GM18502 (cell line): ENCODE measurements at regions not wholly inside any gene's neighbourhood (a gene's known extent, or its start where the extent isn't known, plus 50 kb on each side); places are given as distances from the start of the nearest gene placed in this dataset.

Source experiments
- ATAC-seq: cut with Tn5 transposase; IDR thresholded peaks from one replicate; pipeline ENCODE4 v1.9.1; 2021; ENCODE audit warnings: mild to moderate bottlenecking; ENCODE audit not compliant: unreplicated experiment, poor library complexity

DNA sequence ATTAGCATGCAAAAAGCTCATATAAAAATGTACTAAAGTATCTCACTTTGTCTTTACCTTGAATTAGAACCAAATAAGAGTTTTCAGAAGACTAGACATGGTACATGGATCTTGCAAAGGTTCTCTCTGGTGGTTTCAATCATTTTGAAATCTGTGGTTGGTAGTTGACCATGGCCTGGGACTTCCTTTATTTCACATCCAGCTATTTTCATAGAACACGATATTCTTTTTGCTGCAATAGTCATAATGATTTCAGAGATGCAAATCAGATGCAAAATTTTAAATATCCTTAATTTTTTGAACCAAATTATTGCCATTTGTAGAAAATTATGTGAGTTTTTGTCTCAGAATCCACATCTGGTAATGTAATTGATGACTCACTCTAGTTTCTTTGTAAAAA is 375.1 kb upstream of the ZP4 start:
- no peak for ATAC-seq

DNA sequence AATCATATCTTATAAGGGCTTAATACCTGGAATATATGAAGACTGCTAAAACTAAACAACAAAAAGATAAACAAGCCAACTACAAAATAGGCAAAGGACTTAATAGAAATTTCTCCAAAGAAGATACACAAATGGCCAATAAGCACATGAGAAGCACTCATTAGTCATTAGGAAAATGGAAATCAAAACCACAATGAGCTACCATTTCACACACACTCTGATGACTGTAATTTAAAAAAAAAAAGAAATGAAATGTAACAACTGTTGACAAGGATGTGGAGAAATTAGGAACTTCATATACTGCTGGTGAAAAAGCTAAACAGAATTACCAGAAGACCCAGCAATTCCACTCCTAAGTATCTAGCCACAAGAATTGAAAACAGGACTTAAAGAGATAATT is 374.2 kb upstream of the ZP4 start:
- no peak for ATAC-seq

DNA sequence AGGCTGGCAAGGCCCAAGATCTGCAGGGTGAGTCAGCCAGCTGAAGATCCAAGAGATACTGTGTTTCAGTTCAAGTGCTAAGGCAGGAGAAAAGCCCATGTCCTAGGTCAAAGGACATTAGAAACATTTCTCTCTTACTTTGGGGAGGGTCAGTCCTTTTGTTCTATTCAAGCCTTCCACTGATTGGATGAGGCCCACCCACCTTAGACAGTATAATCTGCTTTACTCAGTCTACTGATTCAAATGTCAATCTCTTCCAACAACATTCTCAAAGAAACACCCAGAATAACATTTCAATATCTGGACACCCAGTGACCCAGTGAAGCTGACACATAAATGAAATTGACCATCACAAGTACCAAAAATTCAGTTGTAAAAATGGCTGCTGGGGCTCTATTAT is 367.8 kb upstream of the ZP4 start:
- ATAC-seq: no peak

DNA sequence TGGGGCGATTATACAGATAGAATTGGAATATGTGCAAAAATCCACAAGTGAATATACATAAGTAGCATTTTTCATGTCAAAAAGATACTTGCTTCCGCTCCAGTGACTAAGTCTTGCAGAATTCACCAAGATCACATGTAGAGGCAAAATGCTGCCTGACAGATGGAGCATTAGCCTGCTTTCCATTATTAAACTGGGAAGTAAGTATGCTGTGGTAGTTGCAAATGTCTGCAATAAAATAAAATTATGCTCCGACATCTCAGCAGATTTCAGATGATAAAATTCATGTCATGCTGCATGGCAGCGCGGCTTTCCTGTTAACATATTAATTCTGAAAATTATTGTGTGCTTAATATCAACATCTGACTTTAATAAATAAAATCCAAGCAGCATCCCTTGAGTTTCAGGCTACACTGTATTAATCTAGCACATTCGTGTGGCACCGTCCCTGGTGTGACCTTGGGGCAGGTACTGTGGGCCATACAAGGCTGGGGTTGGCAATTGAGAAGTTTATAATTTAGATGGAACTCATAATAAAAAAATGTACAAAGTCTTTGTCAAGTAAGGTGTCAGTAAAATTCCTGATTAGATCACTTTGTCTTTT is 366.4 kb upstream of the ZP4 start:
- no peak for ATAC-seq

DNA sequence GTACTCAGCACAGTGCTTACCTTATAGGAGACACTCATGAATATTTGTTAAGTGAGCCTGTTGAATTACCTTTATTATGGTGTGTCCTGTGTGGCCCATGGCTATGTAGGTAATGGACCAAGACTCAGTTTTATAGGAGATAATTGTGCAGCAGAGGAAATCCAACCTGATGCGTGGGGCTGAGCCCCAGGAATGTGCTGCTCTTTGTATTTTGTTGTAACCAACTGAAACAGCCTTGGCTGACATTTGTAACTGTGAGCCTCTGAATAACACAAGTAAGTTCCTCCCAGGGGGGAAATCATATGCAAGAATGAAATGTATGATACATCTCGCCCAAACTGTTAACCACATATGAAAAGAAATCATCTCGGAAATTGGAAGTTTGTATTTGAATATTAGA is 364.2 kb upstream of the ZP4 start:
- no peak for ATAC-seq

DNA sequence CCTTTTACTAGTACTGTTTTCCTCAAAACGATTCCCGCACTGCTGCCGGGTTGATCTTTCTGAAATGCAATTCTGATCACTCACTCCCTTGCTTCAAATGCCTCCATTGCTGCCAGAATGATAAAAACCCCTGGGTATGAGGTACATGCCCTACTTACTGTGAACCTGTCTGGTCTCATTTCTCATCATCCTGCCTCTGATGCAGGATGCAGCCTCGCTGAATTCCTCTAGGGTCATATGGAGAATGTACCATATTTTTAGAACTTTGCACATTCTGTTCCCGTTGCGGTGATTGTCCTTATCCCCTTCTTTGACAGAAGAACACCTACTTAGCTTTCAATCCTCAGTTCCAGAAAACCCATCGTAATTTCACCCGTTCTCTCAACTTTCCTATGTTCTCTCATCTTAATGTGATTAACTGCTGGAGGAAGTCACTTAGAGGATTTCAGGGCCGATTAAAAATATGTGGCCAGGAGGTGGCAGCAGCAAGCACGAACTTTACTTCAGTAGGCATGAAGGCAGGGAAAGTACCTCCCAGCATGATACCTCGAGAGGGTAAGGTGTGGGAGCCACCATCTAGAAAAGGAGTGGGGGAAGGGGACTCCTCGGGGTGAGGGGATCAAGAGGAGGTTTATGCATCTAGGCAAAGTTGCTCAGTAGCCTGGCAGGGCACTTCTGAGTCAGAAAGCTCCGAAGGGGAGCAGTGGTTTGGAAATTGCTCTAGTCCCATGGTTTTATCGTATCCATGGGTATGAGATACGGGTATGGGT is 361.5 kb upstream of the ZP4 start:
- ATAC-seq: peak; percentile 80

DNA sequence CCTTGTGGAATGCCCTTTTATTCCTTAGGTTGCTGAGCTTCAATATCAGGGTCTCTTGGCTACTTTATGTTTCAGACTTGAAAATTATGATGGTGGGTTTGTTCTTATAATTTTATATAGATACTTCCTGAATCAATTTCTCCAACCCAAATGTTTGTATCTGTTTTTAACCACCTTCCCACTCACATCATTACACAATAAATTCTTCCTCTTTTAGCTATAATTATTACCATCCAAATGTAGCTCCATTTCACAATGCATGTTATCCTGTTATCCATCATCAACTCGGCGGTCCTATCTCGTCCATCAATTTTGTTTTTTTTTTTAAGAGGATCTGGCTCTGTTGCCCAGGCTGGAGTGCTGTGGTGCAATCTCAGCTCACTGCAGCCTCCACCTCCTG is 357.6 kb upstream of the ZP4 start:
- no peak for ATAC-seq

DNA sequence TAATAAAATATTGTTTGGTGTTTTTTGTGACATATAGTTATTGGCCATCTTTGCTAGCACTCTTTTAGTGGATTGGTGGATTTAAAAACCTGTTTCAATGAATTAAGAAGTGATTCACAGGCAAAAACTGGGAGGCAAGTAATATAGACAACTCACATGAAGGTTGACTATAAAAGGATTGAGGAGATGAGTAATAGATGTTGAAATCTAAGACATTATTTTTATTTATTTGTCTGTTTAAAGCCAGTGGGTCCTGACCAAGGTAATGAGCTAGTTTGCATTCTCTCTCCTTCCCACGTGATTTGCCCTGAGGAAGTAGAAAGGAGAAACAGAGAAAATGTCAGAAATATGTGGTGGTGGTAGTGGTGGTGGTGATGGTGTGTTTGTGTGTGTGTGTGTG is 351.5 kb upstream of the ZP4 start:
- no peak for ATAC-seq

- no peak for ATAC-seq
Observed at GRCh38 chr1:238241607-238242006, 350.9 kb upstream of the ZP4 start.

DNA sequence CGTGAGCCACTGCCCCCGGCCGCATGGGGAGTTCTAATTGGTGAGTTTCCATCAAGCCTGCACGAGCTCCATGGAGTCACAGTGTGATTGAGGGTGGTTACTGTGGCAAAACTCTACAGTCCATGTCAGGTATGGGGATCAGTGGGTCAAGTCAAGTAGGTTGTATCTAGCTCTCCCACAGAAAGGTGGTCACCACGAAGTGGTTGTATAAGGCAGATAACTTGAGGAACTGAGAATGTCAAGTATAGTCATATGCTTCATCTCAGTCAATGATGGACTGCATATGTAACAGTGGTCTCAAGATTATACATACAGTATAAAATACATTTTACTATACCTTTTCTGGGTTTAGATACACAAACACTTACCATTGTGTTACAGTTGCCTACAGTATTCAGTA is 348.6 kb upstream of the ZP4 start:
- no peak for ATAC-seq

GRCh38 chr1:238233966-238234365 is 343.2 kb upstream of the ZP4 start:
- no peak for ATAC-seq

DNA sequence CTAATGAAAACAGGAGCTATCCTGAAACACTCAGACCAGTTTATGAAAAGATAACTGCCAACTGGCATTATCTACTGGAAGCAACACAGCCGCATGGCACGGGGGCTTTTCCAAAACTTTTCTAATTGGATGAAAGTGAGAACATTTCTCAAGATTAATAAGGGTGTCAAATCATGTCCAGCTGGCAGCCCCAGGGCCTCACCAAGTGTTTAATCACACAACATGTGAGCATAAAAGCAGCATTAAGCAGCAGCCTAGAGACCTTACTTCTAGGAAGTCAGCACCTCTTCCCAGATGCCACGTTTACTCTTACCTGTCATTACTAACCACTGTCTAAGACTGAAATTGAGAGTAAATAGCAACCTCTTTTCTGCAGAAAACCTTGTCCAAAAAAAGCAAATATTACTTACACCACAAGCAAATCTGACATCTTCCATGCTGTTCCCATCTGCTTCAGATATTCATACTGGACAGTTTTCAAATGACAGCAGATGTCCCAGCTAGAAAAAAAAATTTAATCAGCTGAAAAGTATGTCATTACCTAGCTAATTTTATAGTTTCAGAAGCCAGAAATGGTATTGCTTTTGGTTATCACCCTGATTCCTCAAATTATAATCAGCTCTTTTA is 341.5 kb upstream of the ZP4 start:
- ATAC-seq: no peak

- ATAC-seq: no peak
Observed at GRCh38 chr1:238226810-238227209, 336.1 kb upstream of the ZP4 start.

GRCh38 chr1:238223076-238223640 is 332.4 kb upstream of the ZP4 start:
- no peak for ATAC-seq

- no peak for ATAC-seq
Observed at GRCh38 chr1:238221738-238222137, 331.0 kb upstream of the ZP4 start.

- ATAC-seq: no peak
Observed at GRCh38 chr1:238214449-238214848, 323.7 kb upstream of the ZP4 start.

DNA sequence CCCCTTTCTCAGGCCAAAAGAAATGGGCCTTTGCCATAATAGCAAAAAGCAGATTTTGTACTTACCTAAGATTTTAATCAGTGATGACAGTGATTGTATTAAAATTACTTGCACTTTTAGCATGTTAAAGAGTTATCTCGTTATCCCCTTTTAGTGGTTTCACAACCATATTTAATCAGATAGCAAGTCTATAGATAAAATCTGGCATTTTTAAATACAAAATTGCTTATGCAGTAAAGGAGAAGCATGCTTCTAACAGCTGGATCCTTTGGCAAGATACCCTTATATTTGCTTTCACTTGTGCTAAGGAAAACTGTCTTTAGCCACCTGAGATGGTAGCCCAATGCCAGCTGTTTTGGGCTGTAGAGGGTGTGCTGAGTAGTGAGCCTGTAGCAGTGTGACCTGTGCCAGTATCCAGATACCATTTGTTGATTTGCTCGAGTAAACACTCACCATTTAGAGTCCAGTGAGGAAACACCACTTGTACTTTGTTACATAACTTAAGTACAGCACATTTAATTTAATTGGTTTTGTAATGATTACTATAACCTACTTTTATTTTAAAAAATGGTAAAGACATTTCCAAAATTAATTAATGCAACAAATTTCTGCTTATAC is 314.4 kb upstream of the ZP4 start:
- no peak for ATAC-seq

DNA sequence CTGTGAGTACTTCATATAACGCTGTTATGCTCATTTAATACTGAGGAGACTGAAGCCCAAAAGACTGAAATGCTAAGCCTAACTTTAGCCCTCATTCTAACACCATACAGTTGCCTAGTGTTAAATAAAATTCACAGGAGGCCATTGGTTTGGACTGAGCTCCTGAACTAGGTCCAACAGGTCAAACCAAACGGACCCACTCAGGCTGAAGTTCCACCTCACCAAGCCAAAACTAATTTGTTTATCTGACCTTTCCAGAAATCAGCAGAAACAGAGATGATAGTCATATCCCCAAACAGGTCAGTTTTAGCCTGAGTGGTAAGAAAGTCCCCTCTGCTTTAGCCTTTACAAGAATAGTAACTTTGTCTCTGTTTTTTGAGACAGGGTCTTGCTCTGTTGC is 311.3 kb upstream of the ZP4 start:
- no peak for ATAC-seq

DNA sequence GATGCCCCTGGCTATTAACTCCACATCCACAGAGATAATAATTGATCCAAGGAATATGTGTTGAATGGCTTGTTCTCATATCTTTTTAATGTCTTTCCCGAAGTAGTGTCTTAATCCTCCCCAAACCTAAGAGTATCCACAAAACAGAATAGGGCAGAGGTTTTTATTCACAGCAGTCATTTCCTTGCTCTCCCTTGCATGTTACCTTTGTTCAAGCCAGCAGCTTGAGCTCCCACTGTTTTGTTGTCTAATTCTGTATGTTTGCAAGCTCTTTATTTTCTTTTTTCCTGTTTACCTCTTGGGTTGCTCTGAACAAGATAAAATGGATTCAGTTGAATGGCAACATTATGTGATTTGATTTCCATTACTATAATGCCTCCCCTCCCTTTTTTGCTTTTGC is 308.6 kb upstream of the ZP4 start:
- no peak for ATAC-seq

GRCh38 chr1:238196516-238196915 is 305.8 kb upstream of the ZP4 start:
- ATAC-seq: no peak

DNA sequence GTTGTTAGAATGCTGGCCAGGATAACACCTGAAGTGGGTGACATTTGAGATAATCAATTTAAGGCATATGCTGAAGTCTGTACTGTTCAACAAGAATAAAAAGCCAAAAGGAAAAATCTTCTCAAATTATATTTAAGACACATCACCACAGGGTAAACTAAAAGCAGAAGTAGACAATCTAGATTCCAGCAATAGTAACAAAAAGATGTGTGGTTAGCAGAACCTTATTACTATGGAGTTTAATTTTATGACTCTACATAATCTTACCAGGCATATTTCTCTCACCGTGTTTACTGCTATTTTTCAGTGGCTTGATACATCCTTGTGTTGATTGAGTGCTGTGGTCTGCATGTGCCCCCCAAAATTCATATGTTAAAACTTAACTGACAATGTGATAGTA is 300.4 kb upstream of the ZP4 start:
- ATAC-seq: no peak
